Colonic mucosa (tissue), 4 donors: ENCODE measurements at regions not wholly inside any gene's neighbourhood (a gene's known extent, or its start where the extent isn't known, plus 50 kb on each side); places are given as distances from the start of the nearest gene placed in this dataset.
"Not testable (repeated sequence)": the region's sequence is repeated elsewhere in the genome, so short reads cannot be mapped to it uniquely, and the experiment has no call there.

Source experiments
- DNase-seq: peaks from one replicate; pipeline ENCODE4 v3.0.0-alpha.2; 2020
- H3K27ac ChIP-seq: fragments of 200-600 bp; one replicate; pipeline ENCODE4 v1.8.0; 2021
- H3K27me3 ChIP-seq: fragments of 200-600 bp; one replicate; pipeline ENCODE4 v1.8.0; 2021
- H3K36me3 ChIP-seq: fragments of 200-600 bp; one replicate; pipeline ENCODE4 v1.8.0; 2021
- H3K4me1 ChIP-seq: fragments of 200-600 bp; one replicate; pipeline ENCODE4 v1.8.0; 2021; ENCODE audit warnings: mild to moderate bottlenecking
- H3K4me3 ChIP-seq: fragments of 200-600 bp; one replicate; pipeline ENCODE4 v1.8.0; 2021
- H3K9ac ChIP-seq, 2 donors: one replicate each; pipeline ENCODE4 v1.7.0; 2013; ENCODE audit warnings: control low read depth in 2 of 2, low read depth in 2 of 2, low read length in 2 of 2
- H3K9me3 ChIP-seq: fragments of 200-600 bp; one replicate; pipeline ENCODE4 v1.8.0; 2021
- intact Hi-C: fragments of 100-400 bp; cut with DNase I; formaldehyde crosslinking; loops from one replicate; pipeline ENCODE4 v1.14.1; 2022
- TF ChIP-seq, protein P1 (sequence below): fragments of 200-600 bp; IDR thresholded peaks from one replicate; pipeline ENCODE4 v1.8.0; 2022; ENCODE audit warnings: antibody characterized with exemption, mild to moderate bottlenecking
- donor health status: healthy.
- donor health status: DM: no; HTN: no; CAD: no.
- donor health status: DM: no; HTN: no; CAD: no.

DNA sequence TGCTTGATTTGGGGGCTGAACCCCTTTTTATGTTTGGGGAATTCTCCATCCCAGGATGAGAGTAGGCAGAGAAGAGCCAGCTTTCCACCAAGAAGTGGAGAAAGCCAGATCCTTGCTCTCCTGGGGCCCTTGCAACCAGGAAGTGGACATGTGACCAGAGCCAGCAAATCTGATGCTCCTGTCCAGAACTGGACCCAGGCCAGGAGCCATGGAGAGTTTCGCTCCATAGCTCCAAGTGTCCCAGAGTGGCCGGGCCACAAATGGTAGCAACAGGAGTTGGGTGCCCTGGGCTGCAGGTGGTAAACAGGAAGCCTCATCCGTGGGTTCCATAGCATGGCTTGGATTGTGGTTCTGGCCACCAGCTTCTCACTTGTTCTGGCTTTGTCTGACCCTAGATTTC lies 93.9 kb upstream of the CD82 start:
- TF ChIP-seq, protein P1, sequence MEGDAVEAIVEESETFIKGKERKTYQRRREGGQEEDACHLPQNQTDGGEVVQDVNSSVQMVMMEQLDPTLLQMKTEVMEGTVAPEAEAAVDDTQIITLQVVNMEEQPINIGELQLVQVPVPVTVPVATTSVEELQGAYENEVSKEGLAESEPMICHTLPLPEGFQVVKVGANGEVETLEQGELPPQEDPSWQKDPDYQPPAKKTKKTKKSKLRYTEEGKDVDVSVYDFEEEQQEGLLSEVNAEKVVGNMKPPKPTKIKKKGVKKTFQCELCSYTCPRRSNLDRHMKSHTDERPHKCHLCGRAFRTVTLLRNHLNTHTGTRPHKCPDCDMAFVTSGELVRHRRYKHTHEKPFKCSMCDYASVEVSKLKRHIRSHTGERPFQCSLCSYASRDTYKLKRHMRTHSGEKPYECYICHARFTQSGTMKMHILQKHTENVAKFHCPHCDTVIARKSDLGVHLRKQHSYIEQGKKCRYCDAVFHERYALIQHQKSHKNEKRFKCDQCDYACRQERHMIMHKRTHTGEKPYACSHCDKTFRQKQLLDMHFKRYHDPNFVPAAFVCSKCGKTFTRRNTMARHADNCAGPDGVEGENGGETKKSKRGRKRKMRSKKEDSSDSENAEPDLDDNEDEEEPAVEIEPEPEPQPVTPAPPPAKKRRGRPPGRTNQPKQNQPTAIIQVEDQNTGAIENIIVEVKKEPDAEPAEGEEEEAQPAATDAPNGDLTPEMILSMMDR: no peak
- no peaks in the 10 kb centered on the region for H3K27me3 ChIP-seq
- no peak overlapping the region for H3K27ac ChIP-seq
- H3K4me1 ChIP-seq: no peaks in the 10 kb centered on the region
- intact Hi-C loops: no loop called here
- H3K9me3 ChIP-seq: no peaks in the 10 kb centered on the region
- H3K4me3 ChIP-seq: no peak overlapping the region
- H3K36me3 ChIP-seq: no peaks in the 10 kb centered on the region
- H3K9ac ChIP-seq: no peak overlapping the region
- DNase-seq: no peak

DNA sequence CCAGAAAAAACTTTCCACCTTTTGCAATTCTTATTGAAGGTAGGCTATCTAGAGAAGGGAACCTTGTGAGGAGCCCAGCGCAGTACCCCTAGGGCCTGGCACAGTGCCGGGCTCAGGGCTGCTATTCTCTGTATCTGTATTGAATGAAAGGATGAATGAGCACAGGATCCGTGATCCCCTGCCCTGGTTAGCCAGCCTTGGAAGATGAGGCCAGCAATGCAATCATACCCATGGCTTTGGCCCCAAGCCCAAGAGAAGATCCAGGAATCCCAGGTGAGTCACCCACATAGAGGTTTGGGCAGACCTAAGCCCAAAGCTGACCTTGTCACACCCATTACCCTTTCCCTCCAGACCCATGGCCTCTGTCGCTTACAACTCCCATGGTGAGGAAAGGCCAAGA lies 92.5 kb upstream of the CD82 start:
- Histone ChIP-seq H3K9ac (no peak overlapping the region), H3K4me3 (no peak overlapping the region), H3K4me1 (no peaks in the 10 kb centered on the region), H3K27me3 (no peaks in the 10 kb centered on the region), H3K9me3 (no peaks in the 10 kb centered on the region), H3K27ac (no peak overlapping the region), H3K36me3 (no peaks in the 10 kb centered on the region)
- intact Hi-C loops: no loop called here
- TF ChIP-seq, protein P1: no peak
- no peak for DNase-seq

DNA sequence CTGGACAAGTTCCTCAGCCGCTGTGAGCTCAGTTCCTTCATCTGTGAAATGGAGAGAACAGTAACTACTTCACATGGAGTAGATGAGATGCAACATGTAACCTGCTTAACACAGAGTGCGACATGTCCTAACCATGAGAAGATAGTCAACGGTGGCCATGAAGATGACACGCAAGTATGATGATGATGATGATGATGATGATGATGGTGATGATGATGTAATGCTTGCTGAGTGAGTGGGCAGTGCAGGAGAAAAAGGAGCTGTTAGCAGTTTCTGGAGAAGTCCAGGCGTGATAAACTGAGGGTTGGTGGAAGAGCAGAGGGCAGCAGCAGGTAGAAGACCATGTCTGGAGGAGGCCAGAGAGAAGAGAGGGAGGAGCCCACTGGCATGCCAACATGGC lies 90.8 kb upstream of the CD82 start:
- Histone ChIP-seq H3K9ac (no peak overlapping the region), H3K4me3 (no peak overlapping the region), H3K27ac (no peak overlapping the region), H3K36me3 (no peaks in the 10 kb centered on the region), H3K9me3 (no peaks in the 10 kb centered on the region), H3K27me3 (no peaks in the 10 kb centered on the region), H3K4me1 (no peaks in the 10 kb centered on the region)
- intact Hi-C loops: no loop called here
- TF ChIP-seq, protein P1: no peak
- DNase-seq: no peak

DNA sequence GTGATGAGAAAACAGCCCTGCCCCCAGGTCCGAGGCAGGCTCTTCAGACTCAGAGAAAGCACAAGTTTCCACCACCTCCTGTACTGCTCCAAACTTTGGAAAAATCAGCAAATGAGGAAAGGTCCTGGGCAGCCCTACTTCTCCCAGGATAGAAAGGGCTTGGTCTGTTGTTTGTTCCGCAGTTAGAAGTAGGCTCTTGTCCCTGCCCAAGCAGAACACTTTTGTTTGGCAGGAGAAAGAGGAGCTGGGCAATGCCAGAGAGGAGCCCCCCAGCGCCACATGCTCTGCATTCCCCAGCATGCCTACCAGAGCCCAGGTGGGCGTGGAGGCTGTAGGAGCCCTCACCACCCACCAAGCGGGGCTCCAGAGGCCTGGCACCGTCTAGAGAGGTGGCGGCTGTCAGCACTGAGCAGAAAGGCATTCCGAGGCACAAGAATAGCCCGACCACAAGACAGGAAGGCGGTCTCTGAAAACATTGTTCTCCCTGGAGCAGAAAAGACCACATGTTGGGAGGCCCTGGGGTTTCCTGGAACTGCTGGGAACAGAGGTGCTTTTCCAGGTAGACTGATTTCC lies 90.3 kb upstream of the CD82 start:
- Histone ChIP-seq H3K9me3 (no peaks in the 10 kb centered on the region), H3K36me3 (no peaks in the 10 kb centered on the region), H3K9ac (no peak overlapping the region), H3K27me3 (no peaks in the 10 kb centered on the region), H3K4me3 (no peak overlapping the region), H3K27ac (no peak overlapping the region), H3K4me1 (no peaks in the 10 kb centered on the region)
- TF ChIP-seq, protein P1: no peak
- intact Hi-C loops: no loop called here
- DNase-seq: no peak

DNA sequence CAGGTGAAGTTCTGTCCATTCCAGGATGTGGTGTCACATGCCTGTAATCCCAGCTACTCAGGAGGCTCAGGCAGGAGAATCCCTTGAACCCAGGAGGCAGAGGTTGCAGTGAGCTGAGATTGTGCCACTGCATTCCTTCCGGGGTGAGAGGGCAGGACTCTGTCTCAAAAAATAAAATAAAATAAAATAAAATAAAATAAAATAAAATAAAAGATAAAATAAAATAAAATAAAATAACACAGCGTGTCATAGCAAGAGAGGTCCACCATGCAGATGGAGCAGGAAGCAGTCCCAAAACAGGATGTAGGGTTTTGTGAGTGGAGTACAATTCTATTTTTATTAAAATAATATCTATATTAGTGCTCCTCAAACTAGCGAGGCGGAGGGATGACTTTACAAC lies 83.1 kb upstream of the CD82 start:
- H3K36me3 ChIP-seq, H3K4me1 ChIP-seq, H3K9me3 ChIP-seq, H3K27me3 ChIP-seq, H3K9ac ChIP-seq, DNase-seq, H3K4me3 ChIP-seq, H3K27ac ChIP-seq, intact Hi-C loops: not testable (repeated sequence)

DNA sequence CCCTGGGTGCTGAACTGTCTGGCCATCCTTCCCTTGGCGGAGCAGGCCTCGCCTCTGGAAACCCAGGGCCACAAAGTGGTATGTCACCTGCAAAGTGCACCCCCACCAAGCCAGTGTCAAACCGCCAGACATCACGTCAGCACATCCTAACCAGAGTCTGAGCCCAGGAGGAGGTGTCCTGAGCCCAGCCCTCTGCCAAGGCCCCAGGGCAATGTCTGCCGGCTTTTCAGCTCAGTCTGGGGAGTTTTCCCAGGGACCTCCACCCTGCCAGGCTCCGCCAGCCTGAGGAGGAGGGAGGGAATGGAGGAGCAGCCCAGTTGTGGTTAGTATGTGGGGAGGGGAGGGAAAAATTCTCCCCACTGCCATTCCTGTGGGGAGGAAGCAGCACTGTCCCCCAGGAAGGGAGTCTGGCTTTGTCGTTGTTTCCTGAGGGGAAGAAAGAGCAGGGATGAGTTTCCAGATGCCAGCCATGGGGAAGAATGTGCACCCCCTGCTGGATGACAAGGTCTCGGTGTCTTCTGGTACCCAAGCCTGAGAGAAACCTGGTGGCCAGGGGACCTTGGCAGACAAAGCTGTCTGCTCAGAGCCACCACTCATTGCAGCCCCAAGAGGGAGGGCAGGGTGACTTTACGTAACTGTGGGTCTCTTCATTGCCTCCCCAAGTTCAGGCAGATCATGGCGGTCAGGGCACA lies 81.4 kb upstream of the CD82 start:
- no peak overlapping the region for H3K27ac ChIP-seq
- no peak overlapping the region for H3K9ac ChIP-seq
- H3K27me3 ChIP-seq: no peaks in the 10 kb centered on the region
- H3K4me1 ChIP-seq: no peaks in the 10 kb centered on the region
- no peak for DNase-seq
- H3K9me3 ChIP-seq: no peaks in the 10 kb centered on the region
- no peak overlapping the region for H3K4me3 ChIP-seq
- intact Hi-C loops: no loop called here
- TF ChIP-seq, protein P1: no peak
- no peaks in the 10 kb centered on the region for H3K36me3 ChIP-seq
